K562 (cell line): ENCODE measurements at regions not wholly inside any gene's neighbourhood (a gene's known extent, or its start where the extent isn't known, plus 50 kb on each side); places are given as distances from the start of the nearest gene placed in this dataset.

Source experiments
- BRD4 ChIP-seq: fragments of 200-600 bp; sonication (generic); IDR thresholded peaks from 2 replicates; pipeline ENCODE4 v1.6.1; 2017; ENCODE audit warnings: inconsistent platforms
- CREB1 ChIP-seq, 2 experiments: sonication (generic) in 1 of 2; formaldehyde crosslinking in 1 of 2; IDR thresholded peaks; 2 replicates each; pipeline versions ENCODE4 v1.6.1 to v1.8.0; 2012 to 2022; ENCODE audit warnings: inconsistent platforms in 1 of 2, mild to moderate bottlenecking in 1 of 2, missing genetic modification reagents in 1 of 2, moderate library complexity in 1 of 2
- FOXJ2 ChIP-seq: fragments of 200-800 bp; sonication (Bioruptor generic); IDR thresholded peaks from 2 replicates; pipeline ENCODE4 v1.6.1; 2016; ENCODE audit warnings: missing genetic modification characterization, missing compliant biosample characterization
- ILF3 ChIP-seq: fragments of 450-650 bp; IDR thresholded peaks from 2 replicates; pipeline ENCODE4 v1.6.1; 2018; ENCODE audit warnings: antibody characterized with exemption, mild to moderate bottlenecking, moderate library complexity, borderline replicate concordance
- MTA3 ChIP-seq: fragments of 450-650 bp; formaldehyde crosslinking; IDR thresholded peaks from 2 replicates; pipeline ENCODE4 v1.6.1; 2017; ENCODE audit warnings: mild to moderate bottlenecking, borderline replicate concordance
- PHTF2 ChIP-seq: fragments of 250-450 bp; sonication (Bioruptor Pico); IDR thresholded peaks from 2 replicates; pipeline ENCODE4 v1.5.0; 2021; ENCODE audit warnings: mild to moderate bottlenecking
- POLR3A ChIP-seq: IDR thresholded peaks from 2 replicates; pipeline ENCODE4 v1.6.1; 2011; ENCODE audit warnings: borderline replicate concordance, mild to moderate bottlenecking, moderate library complexity; ENCODE audit not compliant: insufficient read length, insufficient read depth; ENCODE audit errors: extremely low read depth
- PPARD ChIP-seq: fragments of 250-450 bp; sonication (Bioruptor Pico); IDR thresholded peaks from 2 replicates; pipeline ENCODE4 v1.8.0; 2022; ENCODE audit warnings: inconsistent platforms, mild to moderate bottlenecking, moderate library complexity
- RBM14 ChIP-seq: fragments of 200-400 bp; formaldehyde crosslinking; IDR thresholded peaks from 2 replicates; pipeline ENCODE4 v1.6.1; 2018; ENCODE audit warnings: low read depth, mild to moderate bottlenecking, low read length, moderate library complexity, borderline replicate concordance; ENCODE audit not compliant: insufficient read depth
- SPI1 ChIP-seq: IDR thresholded peaks from 2 replicates; pipeline ENCODE4 v1.6.1; 2011; ENCODE audit warnings: low read depth, low read length, control low read depth, borderline replicate concordance
- STAG1 ChIP-seq: sonication (generic); formaldehyde crosslinking; IDR thresholded peaks from 2 replicates; pipeline ENCODE4 v1.5.0; 2020; ENCODE audit warnings: missing genetic modification reagents, borderline replicate concordance
- TEAD4 ChIP-seq, 2 experiments: sonication (generic) in 1 of 2; formaldehyde crosslinking in 1 of 2; IDR thresholded peaks; 2 replicates each; pipeline versions ENCODE4 v1.6.1 to v1.8.0; 2012 to 2022; ENCODE audit warnings: borderline replicate concordance in 1 of 2, inconsistent platforms in 1 of 2, low read length in 1 of 2, mild to moderate bottlenecking in 1 of 2, missing genetic modification reagents in 1 of 2
- ZKSCAN8 ChIP-seq: fragments of 200-800 bp; sonication (Bioruptor generic); IDR thresholded peaks from 2 replicates; pipeline ENCODE4 v1.6.1; 2016; ENCODE audit warnings: missing genetic modification characterization, missing compliant biosample characterization
- ZNF212 ChIP-seq: fragments of 450-650 bp; formaldehyde crosslinking; IDR thresholded peaks from 2 replicates; pipeline ENCODE4 v1.4.0; 2020; ENCODE audit warnings: mild to moderate bottlenecking
- ZNF644 ChIP-seq: fragments of 200-800 bp; sonication (Bioruptor generic); IDR thresholded peaks from 2 replicates; pipeline ENCODE4 v1.6.1; 2016; ENCODE audit warnings: low read depth, missing genetic modification characterization, missing compliant biosample characterization
- TF ChIP-seq, protein P1 (sequence below), 2 experiments: fragments of 450-650 bp; conservative IDR thresholded peaks; 2 replicates each; pipeline ENCODE4 v1.6.1; 2017; ENCODE audit warnings: mild to moderate bottlenecking in 2 of 2, moderate library complexity in 2 of 2
- TF ChIP-seq, protein P2 (sequence below): sonication (generic); formaldehyde crosslinking; IDR thresholded peaks from 2 replicates; pipeline ENCODE4 v1.8.0; 2022; ENCODE audit warnings: mild to moderate bottlenecking, low read depth, missing genetic modification reagents
- TF ChIP-seq, protein P3 (sequence below): sonication (generic); formaldehyde crosslinking; IDR thresholded peaks from 2 replicates; pipeline ENCODE4 v1.8.0; 2022; ENCODE audit warnings: missing genetic modification reagents, mild to moderate bottlenecking, borderline replicate concordance
- TF ChIP-seq, protein P4 (sequence below), 3 experiments: fragments of 200-800 bp in 1 of 3; sonication (Bioruptor generic) in 1 of 3; sonication (generic) in 1 of 3; formaldehyde crosslinking in 1 of 3; IDR thresholded peaks; 2 replicates each; pipeline versions ENCODE4 v1.6.1 to v1.8.0; 2016 to 2022; ENCODE audit warnings: mild to moderate bottlenecking in 2 of 3, missing compliant biosample characterization in 2 of 3, missing genetic modification characterization in 2 of 3, missing genetic modification reagents in 1 of 3

DNA sequence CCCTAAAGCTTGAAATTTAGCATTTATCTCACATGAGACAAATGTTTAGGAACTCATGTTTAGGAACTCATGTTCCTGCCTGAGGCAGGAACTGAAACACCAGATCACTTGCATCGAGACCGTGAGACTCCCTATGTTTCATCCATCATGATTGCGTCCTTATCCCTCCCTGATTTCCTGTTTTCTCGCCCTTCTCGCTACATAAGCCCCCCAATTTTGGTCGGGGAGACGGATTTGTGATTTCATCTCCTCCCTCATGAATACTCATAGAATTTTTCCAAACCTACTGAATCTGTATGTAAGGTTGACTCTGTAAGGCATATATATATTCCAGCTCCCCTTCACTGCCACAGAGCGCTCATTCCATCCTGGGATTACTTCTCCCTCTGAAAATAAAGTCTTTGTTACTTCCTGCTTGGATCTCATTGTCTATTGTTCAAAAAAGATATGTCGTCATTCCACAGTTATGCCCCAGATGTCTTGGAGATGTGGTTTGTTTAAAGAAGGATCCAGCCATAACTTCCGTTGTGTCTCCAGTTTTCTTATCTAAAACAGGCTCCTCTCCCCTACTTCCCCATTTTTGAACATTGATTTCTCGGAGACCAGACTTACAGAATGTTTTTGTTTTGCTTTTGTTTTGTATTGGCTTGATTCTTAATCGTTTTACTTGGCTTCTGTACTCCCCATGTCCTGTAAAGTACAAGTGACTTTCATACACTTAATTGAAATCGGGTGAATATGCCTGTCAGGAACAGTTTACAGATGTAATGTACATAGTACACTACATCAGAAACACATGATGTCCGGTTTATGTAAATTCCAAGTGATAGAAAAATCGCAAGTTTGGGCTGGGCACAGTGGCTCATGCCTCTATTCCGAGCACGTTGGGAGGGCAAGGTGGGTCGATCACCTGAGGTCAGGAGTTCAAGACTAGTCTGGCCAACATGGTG, 118.7 kb downstream of the HFE start (continued):
- TF ChIP-seq, protein P1, sequence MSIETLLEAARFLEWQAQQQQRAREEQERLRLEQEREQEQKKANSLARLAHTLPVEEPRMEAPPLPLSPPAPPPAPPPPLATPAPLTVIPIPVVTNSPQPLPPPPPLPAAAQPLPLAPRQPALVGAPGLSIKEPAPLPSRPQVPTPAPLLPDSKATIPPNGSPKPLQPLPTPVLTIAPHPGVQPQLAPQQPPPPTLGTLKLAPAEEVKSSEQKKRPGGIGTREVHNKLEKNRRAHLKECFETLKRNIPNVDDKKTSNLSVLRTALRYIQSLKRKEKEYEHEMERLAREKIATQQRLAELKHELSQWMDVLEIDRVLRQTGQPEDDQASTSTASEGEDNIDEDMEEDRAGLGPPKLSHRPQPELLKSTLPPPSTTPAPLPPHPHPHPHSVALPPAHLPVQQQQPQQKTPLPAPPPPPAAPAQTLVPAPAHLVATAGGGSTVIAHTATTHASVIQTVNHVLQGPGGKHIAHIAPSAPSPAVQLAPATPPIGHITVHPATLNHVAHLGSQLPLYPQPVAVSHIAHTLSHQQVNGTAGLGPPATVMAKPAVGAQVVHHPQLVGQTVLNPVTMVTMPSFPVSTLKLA (conservative IDR thresholded peaks at IDR 0.05), result peak; percentile 14 to 59; a peak in 3 of 4 replicates
- TF ChIP-seq BRD4 (no peak), POLR3A (no peak), PPARD (CRISPR knock-in tag) (no peak), TEAD4 (IDR thresholded peaks at IDR 0.05; ENCODE audit: low read length) (peak; percentile 90), TEAD4 (CRISPR knock-in tag; IDR thresholded peaks at IDR 0.05; ENCODE audit: borderline replicate concordance) (no peak), ILF3 (no peak), CREB1 (IDR thresholded peaks at IDR 0.05) (peak; percentile 47; the same call in 1 of the 2 replicates), CREB1 (CRISPR knock-in tag; IDR thresholded peaks at IDR 0.05) (no peak; the same call in 1 of the 2 replicates), FOXJ2 (tag) (peak; percentile 76), STAG1 (CRISPR knock-in tag) (no peak), PHTF2 (CRISPR knock-in tag) (no peak), MTA3 (peak; percentile 13; the same call in 1 of the 2 replicates), RBM14 (no peak), ZKSCAN8 (CRISPR knock-in tag) (no peak), SPI1 (peak; percentile 98), ZNF644 (tag) (no peak), ZNF212 (CRISPR knock-in tag) (no peak)
- TF ChIP-seq, protein P2, sequence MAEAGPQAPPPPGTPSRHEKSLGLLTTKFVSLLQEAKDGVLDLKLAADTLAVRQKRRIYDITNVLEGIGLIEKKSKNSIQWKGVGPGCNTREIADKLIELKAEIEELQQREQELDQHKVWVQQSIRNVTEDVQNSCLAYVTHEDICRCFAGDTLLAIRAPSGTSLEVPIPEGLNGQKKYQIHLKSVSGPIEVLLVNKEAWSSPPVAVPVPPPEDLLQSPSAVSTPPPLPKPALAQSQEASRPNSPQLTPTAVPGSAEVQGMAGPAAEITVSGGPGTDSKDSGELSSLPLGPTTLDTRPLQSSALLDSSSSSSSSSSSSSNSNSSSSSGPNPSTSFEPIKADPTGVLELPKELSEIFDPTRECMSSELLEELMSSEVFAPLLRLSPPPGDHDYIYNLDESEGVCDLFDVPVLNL, result no peak
- TF ChIP-seq, protein P3, sequence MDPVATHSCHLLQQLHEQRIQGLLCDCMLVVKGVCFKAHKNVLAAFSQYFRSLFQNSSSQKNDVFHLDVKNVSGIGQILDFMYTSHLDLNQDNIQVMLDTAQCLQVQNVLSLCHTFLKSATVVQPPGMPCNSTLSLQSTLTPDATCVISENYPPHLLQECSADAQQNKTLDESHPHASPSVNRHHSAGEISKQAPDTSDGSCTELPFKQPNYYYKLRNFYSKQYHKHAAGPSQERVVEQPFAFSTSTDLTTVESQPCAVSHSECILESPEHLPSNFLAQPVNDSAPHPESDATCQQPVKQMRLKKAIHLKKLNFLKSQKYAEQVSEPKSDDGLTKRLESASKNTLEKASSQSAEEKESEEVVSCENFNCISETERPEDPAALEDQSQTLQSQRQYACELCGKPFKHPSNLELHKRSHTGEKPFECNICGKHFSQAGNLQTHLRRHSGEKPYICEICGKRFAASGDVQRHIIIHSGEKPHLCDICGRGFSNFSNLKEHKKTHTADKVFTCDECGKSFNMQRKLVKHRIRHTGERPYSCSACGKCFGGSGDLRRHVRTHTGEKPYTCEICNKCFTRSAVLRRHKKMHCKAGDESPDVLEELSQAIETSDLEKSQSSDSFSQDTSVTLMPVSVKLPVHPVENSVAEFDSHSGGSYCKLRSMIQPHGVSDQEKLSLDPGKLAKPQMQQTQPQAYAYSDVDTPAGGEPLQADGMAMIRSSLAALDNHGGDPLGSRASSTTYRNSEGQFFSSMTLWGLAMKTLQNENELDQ (CRISPR knock-in tag), result no peak
- TF ChIP-seq, protein P4, sequence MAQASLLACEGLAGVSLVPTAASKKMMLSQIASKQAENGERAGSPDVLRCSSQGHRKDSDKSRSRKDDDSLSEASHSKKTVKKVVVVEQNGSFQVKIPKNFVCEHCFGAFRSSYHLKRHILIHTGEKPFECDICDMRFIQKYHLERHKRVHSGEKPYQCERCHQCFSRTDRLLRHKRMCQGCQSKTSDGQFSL (CRISPR knock-in tag; IDR thresholded peaks at IDR 0.05), result no peak
- TF ChIP-seq, protein P4 (tag; IDR thresholded peaks at IDR 0.05), result no peak
